GM12878 (cell line): ENCODE measurements at regions not wholly inside any gene's neighbourhood (a gene's known extent, or its start where the extent isn't known, plus 50 kb on each side); places are given as distances from the start of the nearest gene placed in this dataset.

Experiments
- ATAC-seq: fragments of 200-7000 bp; cut with Tn5 transposase; 3 replicates; pipeline ENCODE4 v1.9.1; 2020; ENCODE audit warnings: mild to moderate bottlenecking, moderate library complexity
- BruUV-seq: library from RNA; stranded (reverse); fragments of 400-500 nt; replicated peaks from 2 replicates; lab custom pipeline; 2021; lab: Mats Ljungman, UMichigan
- CTCF ChIA-PET: fragments of 300-600 bp; sonication (Branson Sonifier 250); formaldehyde crosslinking; extraction: SDS; loops from one replicate; lab custom pipeline; 2021; ENCODE audit warnings: inconsistent platforms; lab: Yijun Ruan, JAX
- POLR2A ChIA-PET: fragments of 350-600 bp; formaldehyde crosslinking; extraction: SDS; loops from one replicate; lab custom pipeline; 2021; ENCODE audit warnings: inconsistent platforms; lab: Charles Lee
- RAD21 ChIA-PET: fragments of 300-600 bp; sonication (Branson Sonifier 250); formaldehyde crosslinking; loops from one replicate; lab custom pipeline; 2023; ENCODE audit warnings: antibody characterized with exemption; ENCODE audit not compliant: unreplicated experiment; lab: Charles Lee
- SMC1A ChIA-PET: fragments of 300-600 bp; sonication (Branson Sonifier 250); formaldehyde crosslinking; loops from one replicate; lab custom pipeline; 2023; ENCODE audit not compliant: unreplicated experiment, uncharacterized antibody; lab: Charles Lee
- DNase-seq: peaks from one replicate; pipeline ENCODE4 v3.0.0-alpha.2; 2011; ENCODE audit warnings: low read depth, low spot score
- FAIRE-seq: peaks from 3 replicates; lab custom pipeline; 2011; peaks lifted over from hg19 to GRCh38; lab: Jason Lieb, UNC
- H2AFZ ChIP-seq: 2 replicates; pipeline ENCODE4 v1.6.0; 2011; ENCODE audit warnings: low read depth, low read length, control low read depth; ENCODE audit not compliant: control insufficient read depth
- H3K27ac ChIP-seq: 2 replicates; pipeline ENCODE4 v1.5.1; 2011; ENCODE audit warnings: control low read depth; ENCODE audit not compliant: control insufficient read depth, insufficient read depth
- H3K27me3 ChIP-seq, 2 experiments: replicated peaks in 1 of 2; 2 replicates each; pipeline versions ENCODE4 v1.6.0 to v1.6.1; 2011; ENCODE audit warnings: low read length in 1 of 2; ENCODE audit not compliant: control insufficient read depth in 2 of 2, insufficient read depth in 2 of 2
- H3K36me3 ChIP-seq, 2 experiments: 2 replicates each; pipeline ENCODE4 v1.5.1; 2011; ENCODE audit warnings: low read length in 1 of 2; ENCODE audit not compliant: control insufficient read depth in 2 of 2, insufficient read depth in 2 of 2
- H3K4me1 ChIP-seq: 2 replicates; pipeline ENCODE4 v1.6.1; 2011; ENCODE audit warnings: mild to moderate bottlenecking, low read length, moderate library complexity, mixed read lengths; ENCODE audit not compliant: control insufficient read depth, insufficient read depth
- H3K4me2 ChIP-seq: 2 replicates; pipeline ENCODE4 v1.6.0; 2011; ENCODE audit warnings: control low read depth; ENCODE audit not compliant: control insufficient read depth, insufficient read depth
- H3K4me3 ChIP-seq: fragments of 200-600 bp; sonication (generic); 2 replicates; pipeline ENCODE4 v1.5.1; 2016
- H3K79me2 ChIP-seq: 2 replicates; pipeline ENCODE4 v1.6.0; 2011; ENCODE audit warnings: low read length; ENCODE audit not compliant: control insufficient read depth, insufficient read depth
- H3K9ac ChIP-seq: 2 replicates; pipeline ENCODE4 v1.8.0; 2011; ENCODE audit warnings: low read length, control low read depth, mixed read lengths; ENCODE audit not compliant: control insufficient read depth, insufficient read depth
- H3K9me3 ChIP-seq: replicated peaks from 3 replicates; pipeline ENCODE4 v1.5.1; 2011; ENCODE audit warnings: mild to moderate bottlenecking, low read length; ENCODE audit not compliant: control insufficient read depth, insufficient read depth
- H4K20me1 ChIP-seq: 2 replicates; pipeline ENCODE4 v1.6.0; 2011; ENCODE audit not compliant: control insufficient read depth, insufficient read depth
- BCL11A ChIP-seq: IDR thresholded peaks from 2 replicates; pipeline ENCODE4 v1.6.1; 2011; ENCODE audit warnings: low read depth, low read length
- CEBPB ChIP-seq, 2 experiments: fragments of 150-350 bp in 1 of 2; IDR thresholded peaks; 2 replicates each; pipeline ENCODE4 v1.6.1; 2012 to 2014; ENCODE audit warnings: low read depth in 2 of 2, low read length in 2 of 2, borderline replicate concordance in 1 of 2, inconsistent platforms in 1 of 2
- NR2C1 ChIP-seq: fragments of 450-650 bp; IDR thresholded peaks from 2 replicates; pipeline ENCODE4 v1.6.1; 2017; ENCODE audit warnings: antibody characterized with exemption, mild to moderate bottlenecking, moderate library complexity
- PML ChIP-seq: IDR thresholded peaks from 2 replicates; pipeline ENCODE4 v1.6.1; 2012; ENCODE audit warnings: low read length, inconsistent platforms
- TBL1XR1 ChIP-seq: IDR thresholded peaks from 2 replicates; pipeline ENCODE4 v1.6.1; 2012; ENCODE audit warnings: low read depth, low read length, improper control_type of control experiment
- WGBS: methylation state at CpG from one replicate; pipeline ENCODE4 v1.1.6; 2016; ENCODE audit warnings: low lambda C conversion rate; ENCODE audit not compliant: insufficient replicate concordance, insufficient coverage; ENCODE audit errors: missing lambda C conversion rate; 5-methylcytosine and 5-hydroxymethylcytosine counted together
- in situ Hi-C: fragments of 300-500 bp; cut with MboI; formaldehyde crosslinking; loops from 9 replicates; pipeline ENCODE4 v1.14.3; 2018; ENCODE audit warnings: mixed read lengths
- intact Hi-C: fragments of 100-400 bp; cut with micrococcal nuclease; formaldehyde crosslinking; loops from one replicate; pipeline ENCODE4 v1.14.2; 2022; ENCODE audit not compliant: unreplicated experiment

DNA sequence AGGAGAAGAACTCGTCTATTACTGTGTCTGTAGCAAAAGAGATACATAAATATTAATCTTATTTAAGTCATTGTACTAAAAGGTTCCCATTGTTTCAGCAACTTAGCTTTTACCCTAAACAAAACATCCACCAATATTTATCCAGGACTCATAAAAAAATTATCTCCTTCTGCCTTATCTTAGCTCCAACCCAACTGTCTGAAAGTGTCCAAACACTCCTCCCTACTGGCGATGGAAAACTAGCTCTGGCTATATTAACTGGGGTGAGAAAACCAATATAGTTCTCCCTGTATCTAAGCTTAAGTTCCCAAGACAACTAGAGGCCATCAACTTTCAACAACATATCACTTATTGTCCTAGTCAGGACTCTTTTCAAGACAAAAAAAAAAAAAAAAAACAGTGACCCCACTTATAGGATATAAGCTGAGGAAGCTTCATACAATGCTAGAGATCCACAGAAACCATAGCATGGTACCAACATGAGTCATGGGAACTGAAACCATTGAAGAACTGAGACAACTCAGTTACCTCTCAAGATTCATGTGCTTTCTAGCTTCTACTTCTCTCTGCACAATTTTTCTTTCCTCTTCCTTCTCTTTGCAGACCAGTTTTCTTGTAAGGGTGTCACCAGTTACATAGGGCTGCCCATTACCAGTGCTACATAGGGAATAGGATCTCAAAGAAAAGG, 150.7 kb upstream of the RASA1 start (continued):
- no peak for TF ChIP-seq CEBPB (IDR thresholded peaks at IDR 0.05; ENCODE audit: borderline replicate concordance in 1 of 2, low read depth in 2 of 2, low read length in 2 of 2)
- TF ChIP-seq NR2C1: no peak
- no peak for TF ChIP-seq PML
- TF ChIP-seq BCL11A: 0 out of 2 replicates have a peak, but pooled peaks have one; percentile 52

DNA sequence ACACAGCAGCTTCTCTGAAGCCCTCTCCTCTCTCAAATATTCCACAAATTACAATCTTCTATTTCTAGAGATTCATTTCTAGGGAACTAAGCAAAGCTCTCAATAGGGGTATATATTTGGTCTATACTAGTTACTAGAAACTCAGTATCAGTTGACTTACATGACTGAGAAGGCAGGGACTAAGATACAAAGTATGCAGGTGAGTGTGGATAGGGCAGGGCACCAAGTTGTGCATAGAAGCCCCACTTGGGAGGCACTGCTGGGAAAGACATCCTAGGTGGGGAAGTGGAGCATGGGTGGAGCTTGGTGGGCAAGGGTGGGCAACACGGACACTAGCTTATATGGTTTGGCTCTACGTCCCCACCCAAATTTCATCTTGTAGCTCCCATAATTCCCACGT, 148.1 kb upstream of the RASA1 start:
- intact Hi-C loops: loop anchor here (10.0 kb wide), 1 partner anchor 145 kb away; the partner anchor contains the start of gene RASA1
- POLR2A ChIA-PET: interaction anchor here (0.8 to 1.8 kb wide), 4 partner anchors 8 to 20 kb away, joined by 3 to 6 read pairs (median 6); no protein-coding TSS in a partner anchor
- BruUV-seq: no TSS peak

More for the DNA sequence above, 148.1 kb upstream of the RASA1 start:
- Histone ChIP-seq H3K4me1 (peaks cover 43% of the 10 kb centered on the region), H3K27me3 (no peaks in the 10 kb centered on the region), H3K4me2 (no peak overlapping the region), H3K9ac (no peak overlapping the region), H3K9me3 (no peaks in the 10 kb centered on the region; the same call in 2 of the 3 replicates), H2AFZ (no peak overlapping the region), H4K20me1 (no peaks in the 10 kb centered on the region), H3K4me3 (no peak overlapping the region), H3K79me2 (no peaks in the 10 kb centered on the region), H3K27ac (no peak overlapping the region), H3K36me3 (no peaks in the 10 kb centered on the region)
- no peak for DNase-seq
- TF ChIP-seq TBL1XR1: no peak
- no peak for ATAC-seq
- in situ Hi-C loops: loop anchor here (5.0 kb wide), 1 partner anchor 113 kb away; no protein-coding TSS in a partner anchor
- SMC1A ChIA-PET: interaction anchor here (0.7 to 3.4 kb wide), 17 partner anchors 12 to 228 kb away, joined by 3 to 29 read pairs (median 8); no protein-coding TSS in a partner anchor
- RAD21 ChIA-PET: interaction anchor here (0.7 to 8.1 kb wide), 8 partner anchors 15 to 150 kb away, joined by 3 to 81 read pairs (median 7); no protein-coding TSS in a partner anchor
- FAIRE-seq: no peak
- CTCF ChIA-PET: interaction anchor here (0.9 to 1.5 kb wide), 3 partner anchors 50 to 281 kb away, joined by 3 read pairs; no protein-coding TSS in a partner anchor
- WGBS: 96% methylated on average over 3 of the region's 3 CpGs
